Ascending aorta (tissue), 2 donors: ENCODE measurements at regions not wholly inside any gene's neighbourhood (a gene's known extent, or its start where the extent isn't known, plus 50 kb on each side); places are given as distances from the start of the nearest gene placed in this dataset.
A peak's percentile ranks its signal among the peaks of the same experiment; 100 is the strongest.

Experiments
- DNase-seq, 2 donors: peaks; one replicate each; pipeline ENCODE4 v3.0.0-alpha.2; 2019; ENCODE audit warnings: low spot score in 2 of 2
- H3K27ac ChIP-seq, 2 donors: fragments of 200-600 bp; sonication (generic); one replicate each; pipeline ENCODE4 v1.5.1; 2016 to 2017; ENCODE audit warnings: mild to moderate bottlenecking in 1 of 2
- H3K27me3 ChIP-seq: fragments of 200-600 bp; sonication (generic); one replicate; pipeline ENCODE4 v1.5.1; 2017
- H3K36me3 ChIP-seq, 2 donors: fragments of 200-600 bp; sonication (generic); one replicate each; pipeline ENCODE4 v1.5.1; 2016
- H3K4me1 ChIP-seq, 2 donors: fragments of 200-600 bp; sonication (generic); one replicate each; pipeline ENCODE4 v1.5.1; 2016 to 2017; ENCODE audit warnings: mild to moderate bottlenecking in 1 of 2
- H3K4me3 ChIP-seq, 2 donors: fragments of 200-600 bp; sonication (generic); one replicate each; pipeline ENCODE4 v1.5.1; 2016 to 2017; ENCODE audit warnings: mild to moderate bottlenecking in 1 of 2
- H3K9me3 ChIP-seq, 2 donors: fragments of 200-600 bp; sonication (generic); one replicate each; pipeline ENCODE4 v1.5.1; 2016
- CTCF ChIP-seq, 3 experiments: fragments of 200-600 bp in 2 of 3; fragments of 450-650 bp in 1 of 3; sonication (generic) in 2 of 3; IDR thresholded peaks; one replicate each; pipeline ENCODE4 v1.5.1; 2016 to 2019; ENCODE audit warnings: antibody characterized with exemption in 3 of 3, mild to moderate bottlenecking in 1 of 3, moderate library complexity in 1 of 3
- intact Hi-C: fragments of 100-400 bp; cut with DNase I; formaldehyde crosslinking; loops from one replicate; pipeline ENCODE4 v1.15.1; 2023

GRCh38 chr6:43950731-43951062, 176.6 kb downstream of the MRPL14 start:
- intact Hi-C loops: no loop called here
- H3K9me3 ChIP-seq: no peaks in the 10 kb centered on the region
- no peak for TF ChIP-seq CTCF (IDR thresholded peaks at IDR 0.05)
- no peak overlapping the region for H3K4me3 ChIP-seq
- H3K27me3 ChIP-seq: no peaks in the 10 kb centered on the region
- no peak for DNase-seq
- no peak overlapping the region for H3K27ac ChIP-seq
- H3K4me1 ChIP-seq: no peaks in the 10 kb centered on the region
- no peaks in the 10 kb centered on the region for H3K36me3 ChIP-seq

GRCh38 chr6:43950051-43950605, 177.1 kb downstream of the MRPL14 start:
- no peaks in the 10 kb centered on the region for H3K36me3 ChIP-seq
- no peak overlapping the region for H3K4me3 ChIP-seq
- TF ChIP-seq CTCF (IDR thresholded peaks at IDR 0.05): no peak
- peaks cover 0 to 2% of the 10 kb centered on the region in 2 donors for H3K9me3 ChIP-seq
- intact Hi-C loops: no loop called here
- no peaks in the 10 kb centered on the region for H3K27me3 ChIP-seq
- no peaks in the 10 kb centered on the region for H3K4me1 ChIP-seq
- no peak for DNase-seq
- no peak overlapping the region for H3K27ac ChIP-seq

GRCh38 chr6:43949551-43949991, 177.7 kb downstream of the MRPL14 start:
- H3K9me3 ChIP-seq: peaks cover 0 to 7% of the 10 kb centered on the region in 2 donors
- no peaks in the 10 kb centered on the region for H3K36me3 ChIP-seq
- peak in 1 of 2 donors; percentile 19 for DNase-seq
- no peaks in the 10 kb centered on the region for H3K4me1 ChIP-seq
- H3K4me3 ChIP-seq: no peak overlapping the region
- H3K27ac ChIP-seq: no peak overlapping the region
- intact Hi-C loops: no loop called here
- TF ChIP-seq CTCF (IDR thresholded peaks at IDR 0.05): no peak
- H3K27me3 ChIP-seq: no peaks in the 10 kb centered on the region

GRCh38 chr6:43948527-43949485, 178.4 kb downstream of the MRPL14 start:
- intact Hi-C loops: no loop called here
- TF ChIP-seq CTCF (IDR thresholded peaks at IDR 0.05): no peak
- Histone ChIP-seq H3K4me1 (no peaks in the 10 kb centered on the region), H3K9me3 (peaks cover 0 to 10% of the 10 kb centered on the region in 2 donors), H3K4me3 (no peak overlapping the region), H3K27me3 (no peaks in the 10 kb centered on the region), H3K36me3 (no peaks in the 10 kb centered on the region), H3K27ac (no peak overlapping the region)
- peak in 1 of 2 donors; percentile 15 for DNase-seq

- Histone ChIP-seq H3K27ac (no peak overlapping the region), H3K4me3 (no peak overlapping the region), H3K9me3 (peaks cover 0 to 10% of the 10 kb centered on the region in 2 donors), H3K4me1 (no peaks in the 10 kb centered on the region), H3K36me3 (no peaks in the 10 kb centered on the region), H3K27me3 (no peaks in the 10 kb centered on the region)
- no peak for TF ChIP-seq CTCF (IDR thresholded peaks at IDR 0.05)
- intact Hi-C loops: no loop called here
- DNase-seq: peak in 1 of 2 donors; percentile 21
These were observed 177.8 kb downstream of the VEGFA start for GRCh38 chr6:43947860-43948259.
